C4-2B (cell line): ENCODE measurements at regions not wholly inside any gene's neighbourhood (a gene's known extent, or its start where the extent isn't known, plus 50 kb on each side); places are given as distances from the start of the nearest gene placed in this dataset.

ENCODE experiments used
- H3K27ac ChIP-seq: fragments of 450-650 bp; 2 replicates; pipeline ENCODE4 v1.5.1; 2017
- ZFX ChIP-seq: fragments of 450-650 bp; IDR thresholded peaks from 2 replicates; pipeline ENCODE4 v1.6.1; 2017
- TF ChIP-seq, protein P1 (sequence below): fragments of 450-650 bp; conservative IDR thresholded peaks from 2 replicates; pipeline ENCODE4 v1.5.1; 2017; ENCODE audit warnings: mild to moderate bottlenecking

DNA sequence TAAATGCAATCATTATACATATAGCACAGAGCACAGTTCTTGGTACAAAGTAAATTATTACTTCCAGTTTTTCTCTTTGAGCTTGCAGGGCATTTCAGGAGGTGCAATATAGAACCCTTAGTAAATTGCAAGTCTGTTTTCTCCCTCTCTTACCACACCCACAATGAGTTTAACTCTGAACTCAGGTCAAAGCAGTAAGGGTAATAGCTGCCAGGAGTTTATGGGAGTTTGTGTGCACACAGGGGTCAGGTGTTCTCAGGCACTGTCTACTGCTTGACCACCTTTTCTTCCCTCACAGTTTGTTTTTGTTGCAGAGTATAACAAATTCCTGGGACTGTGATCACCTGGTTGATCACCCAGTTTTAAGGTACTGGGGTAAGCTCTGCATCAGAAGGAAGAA is 478.5 kb upstream of the TENM4 start:
- H3K27ac ChIP-seq, result no peak overlapping the region
- no peak for TF ChIP-seq ZFX
- TF ChIP-seq, protein P1, sequence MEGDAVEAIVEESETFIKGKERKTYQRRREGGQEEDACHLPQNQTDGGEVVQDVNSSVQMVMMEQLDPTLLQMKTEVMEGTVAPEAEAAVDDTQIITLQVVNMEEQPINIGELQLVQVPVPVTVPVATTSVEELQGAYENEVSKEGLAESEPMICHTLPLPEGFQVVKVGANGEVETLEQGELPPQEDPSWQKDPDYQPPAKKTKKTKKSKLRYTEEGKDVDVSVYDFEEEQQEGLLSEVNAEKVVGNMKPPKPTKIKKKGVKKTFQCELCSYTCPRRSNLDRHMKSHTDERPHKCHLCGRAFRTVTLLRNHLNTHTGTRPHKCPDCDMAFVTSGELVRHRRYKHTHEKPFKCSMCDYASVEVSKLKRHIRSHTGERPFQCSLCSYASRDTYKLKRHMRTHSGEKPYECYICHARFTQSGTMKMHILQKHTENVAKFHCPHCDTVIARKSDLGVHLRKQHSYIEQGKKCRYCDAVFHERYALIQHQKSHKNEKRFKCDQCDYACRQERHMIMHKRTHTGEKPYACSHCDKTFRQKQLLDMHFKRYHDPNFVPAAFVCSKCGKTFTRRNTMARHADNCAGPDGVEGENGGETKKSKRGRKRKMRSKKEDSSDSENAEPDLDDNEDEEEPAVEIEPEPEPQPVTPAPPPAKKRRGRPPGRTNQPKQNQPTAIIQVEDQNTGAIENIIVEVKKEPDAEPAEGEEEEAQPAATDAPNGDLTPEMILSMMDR, result no peak

DNA sequence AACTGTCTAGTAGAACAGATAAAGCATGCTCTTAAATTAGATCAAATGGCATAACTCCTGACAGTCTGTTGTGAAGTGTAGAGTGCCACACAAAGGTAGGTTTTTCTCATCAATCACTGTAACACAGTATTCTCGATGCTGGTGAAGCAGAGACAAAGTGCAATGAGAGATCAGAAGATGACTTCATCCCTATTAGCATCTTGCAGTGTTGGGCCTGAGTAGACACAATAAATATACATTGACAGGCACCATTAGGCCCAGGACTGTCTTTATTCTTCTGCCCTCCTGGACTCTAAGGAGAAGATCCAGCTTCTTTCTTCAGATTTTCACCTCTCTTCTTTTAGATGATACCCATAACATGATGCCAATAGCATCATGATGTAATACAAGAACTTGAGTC is 478.0 kb upstream of the TENM4 start:
- no peak overlapping the region for H3K27ac ChIP-seq
- TF ChIP-seq, protein P1, result no peak
- TF ChIP-seq ZFX, result no peak

DNA sequence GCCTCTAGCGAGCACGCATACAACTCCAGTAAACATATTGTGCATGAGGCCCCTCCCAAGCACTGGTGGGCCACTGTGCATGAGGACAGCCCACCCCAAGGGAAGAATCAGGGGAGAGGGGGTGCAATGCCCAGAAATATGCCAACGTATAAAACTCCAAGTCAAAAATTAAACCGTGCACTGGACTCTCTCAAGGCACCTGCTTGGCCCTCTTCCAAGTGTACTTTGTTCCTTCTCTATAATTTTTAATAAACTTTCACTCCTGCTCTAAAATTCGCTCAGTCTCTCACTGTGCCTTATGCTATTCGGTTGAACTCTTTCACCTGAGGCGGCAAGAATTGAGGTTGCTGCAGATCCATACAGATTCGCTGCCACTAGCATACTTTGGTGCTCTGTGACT is 465.3 kb upstream of the TENM4 start:
- TF ChIP-seq, protein P1, result no peak
- TF ChIP-seq ZFX, result no peak
- no peak overlapping the region for H3K27ac ChIP-seq

DNA sequence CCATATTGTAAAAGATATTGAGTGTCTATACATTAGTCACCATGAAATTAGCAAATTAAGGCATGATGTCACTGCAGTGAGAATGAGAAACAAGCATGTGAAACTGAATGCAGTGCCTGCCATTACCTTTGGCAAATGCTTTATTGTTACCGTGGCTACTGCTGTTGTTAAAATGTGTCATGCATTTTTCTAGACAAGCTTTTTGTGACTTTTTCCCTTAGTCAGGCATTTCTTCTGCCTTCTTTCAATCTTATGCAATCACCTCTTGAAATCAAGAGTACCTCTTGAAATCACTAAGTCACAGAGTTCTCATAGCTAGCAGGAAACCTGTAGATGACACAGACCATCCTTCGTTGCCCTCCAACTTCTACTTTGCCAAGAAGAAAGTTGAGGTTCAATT is 461.7 kb upstream of the TENM4 start:
- TF ChIP-seq ZFX, result no peak
- TF ChIP-seq, protein P1, result no peak
- no peak overlapping the region for H3K27ac ChIP-seq

DNA sequence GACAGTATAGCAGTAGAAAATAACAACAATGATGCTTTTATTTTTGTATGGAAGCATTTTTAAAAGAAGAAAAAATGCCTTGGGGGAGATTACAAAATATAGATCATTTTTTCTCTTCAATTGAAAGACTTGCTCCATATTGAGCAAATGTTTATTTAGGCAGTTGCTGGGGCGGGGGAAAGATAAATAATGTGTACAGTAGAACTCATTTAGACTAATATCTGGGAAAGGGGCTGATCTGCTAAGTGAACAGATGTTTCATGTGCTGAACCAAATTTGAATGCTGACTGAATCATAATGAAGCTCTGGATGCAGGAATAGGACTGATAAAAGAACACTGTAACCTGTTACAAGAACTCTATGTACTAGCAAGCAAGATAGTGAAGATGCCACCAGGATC is 457.1 kb upstream of the TENM4 start:
- no peak overlapping the region for H3K27ac ChIP-seq
- no peak for TF ChIP-seq ZFX
- TF ChIP-seq, protein P1, result no peak

DNA sequence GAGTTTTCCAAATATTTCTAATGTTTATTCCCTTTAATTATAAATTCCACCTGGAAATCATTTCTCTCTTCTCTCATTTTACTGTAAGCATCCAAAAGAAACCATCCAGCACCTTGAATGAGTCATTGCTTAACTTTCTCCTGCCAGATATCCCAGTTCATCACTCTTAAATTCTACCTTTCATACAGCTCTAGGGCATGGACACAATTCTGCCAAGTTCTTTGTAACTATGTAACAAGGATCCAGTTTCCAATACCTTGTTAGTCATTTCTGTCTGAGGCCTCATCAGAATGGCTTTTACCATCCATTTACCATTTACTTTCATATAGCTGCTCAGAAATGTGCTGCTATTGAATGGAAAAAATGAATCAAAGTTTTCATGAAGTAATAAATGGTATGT is 455.4 kb upstream of the TENM4 start:
- TF ChIP-seq, protein P1, result no peak
- no peak for TF ChIP-seq ZFX
- H3K27ac ChIP-seq, result no peak overlapping the region

DNA sequence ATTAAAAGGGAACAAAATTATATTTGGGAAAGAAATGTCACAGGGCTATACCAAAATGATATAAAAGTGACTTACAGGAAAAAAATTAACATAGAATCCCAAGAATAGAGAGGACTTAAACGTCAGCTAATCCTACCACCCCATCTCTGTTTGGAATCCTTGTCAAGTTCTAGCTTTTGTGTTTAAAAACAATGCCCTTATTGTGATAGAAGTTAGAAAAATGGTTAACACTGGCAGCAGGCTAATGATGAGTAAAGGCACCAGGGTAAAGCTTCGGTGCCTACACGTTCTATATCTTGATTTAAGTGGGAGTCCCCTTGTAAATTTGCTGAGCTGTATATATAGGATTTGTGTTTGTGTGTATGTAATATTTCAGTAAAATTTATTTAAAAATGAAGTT is 453.3 kb upstream of the TENM4 start:
- TF ChIP-seq ZFX, result no peak
- TF ChIP-seq, protein P1, result no peak
- no peak overlapping the region for H3K27ac ChIP-seq
